Activated CD8-positive, alpha-beta memory T cell treated with anti-CD3 and anti-CD28 coated beads, Interleukin-2, amount 10 ng/mL, durations not matched to agents 7 days and 5 days (primary cell): ENCODE measurements at regions not wholly inside any gene's neighbourhood (a gene's known extent, or its start where the extent isn't known, plus 50 kb on each side); places are given as distances from the start of the nearest gene placed in this dataset.

Experiments used
- ATAC-seq: fragments of 150-1000 bp; cut with Tn5 transposase; one replicate; pipeline ENCODE4 v1.10.0; 2021; ENCODE audit warnings: moderate library complexity
- CTCF ChIA-PET: fragments of 350-600 bp; sonication (Branson Sonifier 250); formaldehyde crosslinking; loops from one replicate; lab custom pipeline; 2021; ENCODE audit warnings: antibody characterized with exemption; lab: Charles Lee
- DNase-seq: peaks from one replicate; pipeline ENCODE4 v3.0.0-alpha.2; 2020
- H3K27ac Mint-ChIP-seq: one replicate; pipeline ENCODE4 v1.8.0; 2021; ENCODE audit warnings: mild to moderate bottlenecking, mixed read lengths
- H3K27me3 Mint-ChIP-seq: one replicate; pipeline ENCODE4 v1.8.0; 2021; ENCODE audit warnings: mixed read lengths
- H3K36me3 Mint-ChIP-seq: one replicate; pipeline ENCODE4 v1.8.0; 2021; ENCODE audit warnings: mild to moderate bottlenecking, mixed read lengths
- H3K4me1 Mint-ChIP-seq: one replicate; pipeline ENCODE4 v1.8.0; 2021; ENCODE audit warnings: mixed read lengths
- H3K4me3 Mint-ChIP-seq: one replicate; pipeline ENCODE4 v1.8.0; 2021; ENCODE audit warnings: mild to moderate bottlenecking, moderate library complexity, mixed read lengths
- H3K9me3 Mint-ChIP-seq: one replicate; pipeline ENCODE4 v1.8.0; 2022; ENCODE audit warnings: low read depth, mixed read lengths

DNA sequence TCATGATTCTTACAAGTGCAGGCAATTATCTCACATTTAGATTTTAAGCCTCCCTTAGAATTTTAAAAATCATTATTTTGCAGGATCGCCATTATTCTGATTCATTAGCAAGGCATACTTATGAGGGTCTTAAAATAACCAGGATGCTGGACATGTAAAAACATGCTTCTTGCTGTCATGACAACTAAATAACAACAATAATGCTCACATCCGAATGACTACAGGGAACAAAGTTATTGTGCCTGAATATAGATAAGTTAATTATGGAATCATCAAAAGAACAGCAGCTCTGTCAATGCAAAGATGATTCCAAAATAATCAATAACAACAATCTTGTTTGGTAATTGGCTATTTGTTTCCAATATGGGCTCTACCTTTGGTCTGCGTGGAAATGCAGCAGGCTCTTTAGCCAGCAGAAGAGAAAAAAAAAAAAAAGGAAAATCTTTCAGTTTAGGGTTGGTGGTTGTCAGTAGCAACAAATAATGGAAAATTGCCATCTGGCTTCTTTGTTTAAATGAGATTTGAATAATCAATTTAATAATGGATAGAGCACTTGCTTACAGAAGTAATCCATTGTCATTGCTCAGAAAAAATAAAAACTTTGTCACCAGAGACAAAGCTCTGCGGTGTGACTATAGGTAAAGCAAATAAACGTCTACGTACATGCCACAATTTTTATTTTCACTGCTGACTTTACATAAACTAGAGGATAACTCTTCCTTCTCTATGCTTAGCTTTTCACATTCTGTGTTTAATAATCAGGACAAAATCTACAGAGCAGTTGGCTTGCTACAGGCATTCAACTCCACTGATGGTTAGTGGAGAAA, 468.9 kb upstream of the TSHZ3 start:
- Mint-ChIP-seq H3K36me3 (no peaks in the 10 kb centered on the region), H3K27me3 (no peaks in the 10 kb centered on the region), H3K9me3 (peaks cover 10% of the 10 kb centered on the region), H3K4me1 (no peaks in the 10 kb centered on the region), H3K27ac (no peak overlapping the region), H3K4me3 (no peak overlapping the region)
- CTCF ChIA-PET = no interaction called here
- DNase-seq (no peak), ATAC-seq (no peak)

DNA sequence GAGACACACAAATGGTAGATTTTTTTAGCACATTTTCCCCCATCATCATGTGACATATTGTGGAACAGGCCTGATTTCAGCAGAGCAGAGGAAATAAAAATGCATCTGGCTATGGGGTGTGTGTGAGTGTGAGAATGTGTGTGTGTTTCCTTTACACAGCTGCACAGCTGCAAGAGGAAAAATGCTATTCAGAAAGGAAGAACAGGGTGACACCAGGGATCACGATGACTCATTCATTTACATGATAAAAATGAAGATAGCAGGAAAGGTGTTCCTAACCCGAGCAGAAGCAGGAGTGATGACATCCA, 469.5 kb upstream of the TSHZ3 start:
- Mint-ChIP-seq H3K27me3 (no peaks in the 10 kb centered on the region), H3K4me3 (no peak overlapping the region), H3K9me3 (peaks cover 10% of the 10 kb centered on the region), H3K4me1 (no peaks in the 10 kb centered on the region), H3K27ac (no peak overlapping the region), H3K36me3 (no peaks in the 10 kb centered on the region)
- CTCF ChIA-PET = no interaction called here
- DNase-seq = no peak
- no peak for ATAC-seq

DNA sequence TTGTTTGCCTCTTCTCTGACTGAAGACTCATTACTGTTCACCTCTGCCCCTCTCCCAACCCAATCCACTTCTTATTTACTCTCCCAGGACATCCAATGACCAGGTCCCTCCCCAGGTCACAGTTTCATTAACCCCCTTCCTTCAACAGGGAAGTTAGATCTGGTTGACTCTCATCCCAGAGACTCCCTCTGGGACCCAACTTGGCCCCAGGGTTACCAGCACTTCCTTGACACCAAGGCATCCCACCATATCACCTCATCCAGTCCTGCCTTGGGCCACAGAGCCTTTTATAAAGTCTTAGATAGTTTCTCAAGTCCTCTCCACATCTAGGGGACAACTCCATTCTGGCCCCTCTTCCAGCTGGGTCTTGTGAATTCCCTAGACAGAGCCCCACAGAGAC, 470.6 kb upstream of the TSHZ3 start:
- H3K4me1 Mint-ChIP-seq = no peaks in the 10 kb centered on the region
- no peak overlapping the region for H3K4me3 Mint-ChIP-seq
- H3K27ac Mint-ChIP-seq = no peak overlapping the region
- DNase-seq = no peak
- H3K36me3 Mint-ChIP-seq = no peaks in the 10 kb centered on the region
- peaks cover 8% of the 10 kb centered on the region for H3K9me3 Mint-ChIP-seq
- H3K27me3 Mint-ChIP-seq = no peaks in the 10 kb centered on the region
- CTCF ChIA-PET = no interaction called here
- no peak for ATAC-seq

DNA sequence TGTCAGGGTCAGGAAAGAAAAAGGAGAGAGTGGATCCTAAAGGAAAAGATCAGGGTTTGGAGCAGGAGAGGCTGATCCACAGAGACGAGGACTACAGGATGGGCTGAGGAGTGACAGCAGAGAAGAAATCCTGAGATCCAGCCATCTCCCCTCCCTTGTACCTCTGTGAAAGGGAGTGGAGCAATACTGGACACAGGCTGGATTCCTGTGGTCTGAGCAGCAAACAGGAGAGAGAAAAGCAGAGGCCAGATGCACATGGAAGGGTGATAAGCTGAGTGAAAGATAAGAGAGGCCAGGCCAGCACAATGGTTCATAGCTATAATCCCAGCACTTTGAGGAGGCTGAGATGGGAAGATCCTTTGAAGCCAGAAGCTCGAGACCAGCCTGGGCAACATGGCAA, 472.1 kb upstream of the TSHZ3 start:
- H3K9me3 Mint-ChIP-seq = peaks cover 10% of the 10 kb centered on the region
- no peak overlapping the region for H3K27ac Mint-ChIP-seq
- no peak for DNase-seq
- no peaks in the 10 kb centered on the region for H3K4me1 Mint-ChIP-seq
- no peak overlapping the region for H3K4me3 Mint-ChIP-seq
- no peaks in the 10 kb centered on the region for H3K36me3 Mint-ChIP-seq
- H3K27me3 Mint-ChIP-seq = no peaks in the 10 kb centered on the region
- no peak for ATAC-seq
- CTCF ChIA-PET = no interaction called here

DNA sequence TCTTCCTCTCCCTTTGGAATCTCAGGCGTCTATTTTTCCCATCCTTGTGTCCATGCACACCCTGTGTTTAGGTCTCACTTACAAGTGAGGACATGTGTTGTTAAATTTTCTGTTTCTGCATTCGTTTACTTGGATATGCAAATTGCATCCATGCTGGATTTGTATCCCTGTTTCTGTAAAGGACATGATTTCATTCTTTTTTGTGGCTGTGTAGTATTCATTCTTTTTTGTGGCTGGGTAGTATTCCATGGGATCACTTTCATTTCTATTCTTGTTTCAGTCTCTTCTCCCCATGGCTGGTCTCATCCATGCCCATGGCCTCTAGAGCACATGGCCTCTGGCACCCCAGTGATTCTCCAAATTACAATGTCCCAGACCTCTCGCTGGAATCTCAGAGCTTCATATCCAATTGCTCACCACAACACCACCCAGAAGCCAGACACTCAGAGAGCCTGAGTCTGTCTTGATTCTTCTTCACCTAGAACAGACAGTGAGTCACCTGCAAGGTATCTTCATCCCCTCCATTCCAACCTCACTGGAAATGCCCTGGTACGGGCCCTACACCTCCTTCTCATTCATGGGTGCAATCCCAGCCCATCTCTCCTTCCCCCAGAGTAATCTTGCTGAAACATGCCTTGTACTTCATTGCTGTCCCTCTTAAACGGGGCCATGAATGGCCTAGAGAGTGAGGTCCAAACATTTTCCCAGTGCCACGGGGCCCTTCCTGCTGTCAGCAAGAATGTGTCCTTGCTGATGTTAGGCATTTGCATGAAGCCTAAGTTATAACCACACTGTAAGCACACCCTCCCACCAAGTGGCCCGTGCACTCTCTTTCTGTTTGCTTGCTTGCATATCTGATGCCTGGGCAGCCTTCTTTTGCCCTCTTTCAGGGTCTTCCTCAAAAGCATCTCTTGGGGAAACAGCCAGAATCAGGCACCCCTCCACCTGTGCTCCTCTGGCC, 476.2 kb upstream of the TSHZ3 start:
- no peak overlapping the region for H3K4me3 Mint-ChIP-seq
- peaks cover 3% of the 10 kb centered on the region for H3K9me3 Mint-ChIP-seq
- ATAC-seq = no peak
- CTCF ChIA-PET = no interaction called here
- H3K27ac Mint-ChIP-seq = no peak overlapping the region
- no peak for DNase-seq
- no peaks in the 10 kb centered on the region for H3K36me3 Mint-ChIP-seq
- no peaks in the 10 kb centered on the region for H3K4me1 Mint-ChIP-seq
- no peaks in the 10 kb centered on the region for H3K27me3 Mint-ChIP-seq

DNA sequence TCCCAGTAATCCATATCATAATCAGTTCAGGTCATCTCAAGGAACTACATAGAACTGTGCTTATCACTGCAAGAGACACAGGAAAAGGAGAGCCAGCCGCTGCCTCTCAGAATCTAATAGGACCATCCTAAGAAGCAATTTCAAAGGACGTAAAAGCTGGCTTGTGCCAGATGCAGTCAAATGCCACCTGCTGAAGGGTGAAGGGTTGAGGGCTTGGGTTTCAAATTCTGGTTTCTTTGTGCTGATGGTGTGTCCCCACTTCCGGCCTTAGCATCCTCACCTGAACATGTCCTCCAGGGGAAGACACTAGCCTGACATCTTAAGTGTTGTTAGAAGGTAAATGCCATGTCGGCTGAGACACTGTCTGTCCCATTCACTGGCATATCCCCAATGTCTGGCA, 477.1 kb upstream of the TSHZ3 start:
- Mint-ChIP-seq H3K27ac (no peak overlapping the region), H3K4me3 (no peak overlapping the region), H3K27me3 (no peaks in the 10 kb centered on the region), H3K4me1 (no peaks in the 10 kb centered on the region), H3K36me3 (no peaks in the 10 kb centered on the region), H3K9me3 (peaks cover 2% of the 10 kb centered on the region)
- CTCF ChIA-PET = no interaction called here
- ATAC-seq = no peak
- no peak for DNase-seq

DNA sequence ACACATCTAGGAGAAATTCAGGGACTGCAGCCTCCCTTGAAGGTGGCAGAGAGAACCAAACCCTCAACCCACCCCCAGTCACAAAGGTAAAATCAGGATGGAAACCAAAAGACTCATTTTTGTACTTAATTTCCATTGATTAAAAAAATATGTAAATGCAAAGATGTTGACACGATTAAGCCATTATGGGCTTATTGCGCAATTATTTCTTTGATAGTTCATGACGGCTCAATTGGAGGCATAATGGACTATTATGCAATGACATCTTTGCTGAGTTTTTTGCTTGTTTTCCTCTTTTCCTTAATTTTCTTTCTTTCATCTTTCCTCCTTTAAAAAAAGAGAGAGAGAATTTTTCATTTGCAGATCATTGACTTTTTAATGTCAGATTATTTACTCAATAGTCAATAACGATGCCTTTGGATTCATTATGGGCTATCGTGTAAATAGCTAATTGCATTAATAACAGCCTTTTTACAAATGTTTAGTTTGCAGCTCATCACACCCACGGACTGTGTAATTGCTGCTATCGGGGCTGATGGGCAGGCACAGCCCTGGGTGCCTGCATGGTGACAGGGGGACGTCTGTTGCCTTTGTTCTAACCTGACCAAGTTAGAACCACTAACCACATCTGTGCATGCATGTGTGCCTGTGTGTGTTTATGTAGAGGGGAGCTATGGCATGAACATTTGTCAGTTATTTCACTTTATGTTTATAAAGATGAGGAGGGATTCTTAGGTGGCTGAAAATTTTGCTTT, 482.4 kb upstream of the TSHZ3 start:
- no peak for ATAC-seq
- H3K27ac Mint-ChIP-seq = no peak overlapping the region
- H3K4me1 Mint-ChIP-seq = no peaks in the 10 kb centered on the region
- CTCF ChIA-PET = no interaction called here
- H3K9me3 Mint-ChIP-seq = peaks cover 8% of the 10 kb centered on the region
- no peak for DNase-seq
- no peaks in the 10 kb centered on the region for H3K27me3 Mint-ChIP-seq
- H3K36me3 Mint-ChIP-seq = no peaks in the 10 kb centered on the region
- no peak overlapping the region for H3K4me3 Mint-ChIP-seq

DNA sequence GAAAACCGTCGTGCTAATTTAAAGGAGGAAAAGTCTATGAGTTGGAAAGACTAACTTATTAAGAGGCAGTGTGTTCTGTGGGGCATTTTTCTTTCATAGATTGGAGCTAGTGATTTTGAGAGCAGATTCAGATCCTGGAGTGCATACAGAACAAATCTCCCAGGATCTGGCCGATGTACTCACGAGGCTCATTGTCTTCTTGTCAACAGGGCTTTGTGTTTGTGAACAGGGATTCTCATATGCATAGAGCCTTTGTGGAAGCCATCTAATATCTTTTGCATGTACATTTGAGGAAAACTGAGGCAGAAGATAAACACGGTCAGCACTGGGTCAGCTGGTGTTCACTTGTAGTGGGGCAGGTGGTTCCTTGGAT, 482.9 kb upstream of the TSHZ3 start:
- CTCF ChIA-PET = no interaction called here
- H3K4me1 Mint-ChIP-seq = no peaks in the 10 kb centered on the region
- DNase-seq (no peak), ATAC-seq (no peak)
- H3K27ac Mint-ChIP-seq = no peak overlapping the region
- H3K36me3 Mint-ChIP-seq = no peaks in the 10 kb centered on the region
- no peaks in the 10 kb centered on the region for H3K27me3 Mint-ChIP-seq
- no peak overlapping the region for H3K4me3 Mint-ChIP-seq
- peaks cover 8% of the 10 kb centered on the region for H3K9me3 Mint-ChIP-seq

DNA sequence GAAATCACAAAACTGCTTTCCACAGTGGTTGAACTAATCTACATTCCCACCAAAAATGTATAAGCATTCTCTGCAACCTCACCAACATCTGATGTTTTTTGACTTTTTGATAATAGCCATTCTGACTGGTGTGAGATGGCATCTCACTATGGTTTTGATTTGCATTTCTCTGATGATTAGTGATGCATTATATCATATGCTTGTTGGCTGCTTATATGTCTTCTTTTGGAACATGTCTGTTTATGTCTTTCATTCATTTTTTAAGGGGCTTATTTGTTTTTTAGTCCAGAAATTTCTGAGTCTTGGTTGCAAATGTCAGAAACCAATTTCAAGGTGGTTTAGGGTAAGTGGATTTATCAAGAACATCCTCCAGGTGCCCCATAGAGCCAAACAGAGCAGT, 484.8 kb upstream of the TSHZ3 start:
- Mint-ChIP-seq H3K4me3 (no peak overlapping the region), H3K27me3 (no peaks in the 10 kb centered on the region), H3K36me3 (no peaks in the 10 kb centered on the region), H3K27ac (no peak overlapping the region), H3K4me1 (no peaks in the 10 kb centered on the region), H3K9me3 (peaks cover 8% of the 10 kb centered on the region)
- CTCF ChIA-PET = no interaction called here
- DNase-seq (no peak), ATAC-seq (no peak)

DNA sequence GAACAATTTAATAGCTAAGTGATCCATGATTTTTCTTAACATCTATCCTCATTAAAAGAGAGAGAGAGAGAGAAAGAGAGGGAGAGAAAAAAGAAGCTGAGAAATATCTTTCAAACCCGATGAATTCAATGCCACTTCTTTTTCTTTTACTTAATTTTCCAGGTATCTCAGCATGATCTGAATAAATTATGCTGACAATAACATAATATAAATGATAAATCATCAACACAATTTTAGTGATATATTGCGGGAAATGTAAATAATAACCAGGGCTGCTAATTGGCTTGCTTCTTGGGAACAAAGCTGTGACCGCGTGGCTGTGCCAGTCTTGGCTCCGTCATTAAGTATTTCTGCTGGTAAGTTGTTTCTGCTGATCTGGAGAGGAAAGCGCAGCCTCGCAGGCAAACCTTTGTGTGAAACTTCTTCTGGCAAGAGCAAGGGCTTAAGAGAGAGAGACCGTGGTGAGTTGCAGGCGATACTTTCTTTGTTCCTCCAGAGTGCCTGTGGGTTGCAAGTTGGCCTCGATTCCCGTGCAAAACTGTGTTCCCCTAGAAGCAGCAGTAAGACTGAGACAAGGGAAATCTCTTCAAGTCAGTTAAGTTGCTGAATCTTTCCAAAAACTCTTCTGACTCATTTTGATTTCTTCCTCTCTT, 489.1 kb upstream of the TSHZ3 start:
- CTCF ChIA-PET = no interaction called here
- Mint-ChIP-seq H3K4me1 (no peaks in the 10 kb centered on the region), H3K27me3 (no peaks in the 10 kb centered on the region), H3K36me3 (no peaks in the 10 kb centered on the region), H3K9me3 (peaks cover 5% of the 10 kb centered on the region), H3K4me3 (no peak overlapping the region), H3K27ac (no peak overlapping the region)
- no peak for DNase-seq
- no peak for ATAC-seq

DNA sequence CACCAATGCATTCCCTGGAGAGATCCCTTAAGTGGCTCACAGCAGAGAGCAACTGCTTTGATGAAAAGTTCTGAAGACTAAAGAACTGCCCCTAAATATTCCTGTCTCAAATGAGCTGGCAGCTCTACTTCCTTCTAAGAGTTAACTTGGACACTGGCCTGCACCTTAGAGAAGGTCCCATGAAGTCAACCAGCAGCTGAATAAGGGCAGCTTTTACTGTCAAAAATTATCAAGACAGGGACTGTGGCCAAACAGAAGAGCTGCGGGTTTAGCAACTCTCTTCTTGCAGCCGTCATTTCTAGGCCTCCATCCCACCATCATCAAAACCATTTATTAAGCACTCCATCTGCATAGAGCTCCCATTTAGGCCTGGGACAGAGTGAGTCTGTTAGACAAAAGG, 491.1 kb upstream of the TSHZ3 start:
- CTCF ChIA-PET = no interaction called here
- no peak overlapping the region for H3K4me3 Mint-ChIP-seq
- no peak for DNase-seq
- no peaks in the 10 kb centered on the region for H3K27me3 Mint-ChIP-seq
- no peaks in the 10 kb centered on the region for H3K9me3 Mint-ChIP-seq
- ATAC-seq = no peak
- H3K4me1 Mint-ChIP-seq = no peaks in the 10 kb centered on the region
- H3K36me3 Mint-ChIP-seq = no peaks in the 10 kb centered on the region
- no peak overlapping the region for H3K27ac Mint-ChIP-seq

DNA sequence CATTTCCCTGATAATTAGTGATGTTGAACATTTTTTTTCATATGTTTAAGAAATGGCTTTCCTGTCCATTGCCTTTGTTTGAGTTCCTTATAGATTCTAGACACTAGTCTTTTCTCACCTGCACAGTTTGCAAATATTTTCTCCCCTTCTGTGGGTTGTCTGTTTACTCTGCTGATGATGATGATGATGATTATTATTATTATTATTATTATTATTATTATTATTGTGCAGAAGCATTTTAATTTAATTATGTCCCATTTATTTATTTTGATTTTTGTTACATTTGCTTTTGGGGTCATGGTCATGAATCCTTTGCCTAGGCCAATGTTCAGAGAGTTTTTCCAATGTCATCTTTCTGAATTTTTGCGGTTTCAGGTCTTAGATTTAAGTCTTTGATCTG, 492.5 kb upstream of the TSHZ3 start:
- ATAC-seq (no peak), DNase-seq (no peak)
- Mint-ChIP-seq H3K9me3 (no peaks in the 10 kb centered on the region), H3K4me1 (no peaks in the 10 kb centered on the region), H3K36me3 (no peaks in the 10 kb centered on the region), H3K27me3 (no peaks in the 10 kb centered on the region), H3K4me3 (no peak overlapping the region), H3K27ac (no peak overlapping the region)
- CTCF ChIA-PET = no interaction called here

DNA sequence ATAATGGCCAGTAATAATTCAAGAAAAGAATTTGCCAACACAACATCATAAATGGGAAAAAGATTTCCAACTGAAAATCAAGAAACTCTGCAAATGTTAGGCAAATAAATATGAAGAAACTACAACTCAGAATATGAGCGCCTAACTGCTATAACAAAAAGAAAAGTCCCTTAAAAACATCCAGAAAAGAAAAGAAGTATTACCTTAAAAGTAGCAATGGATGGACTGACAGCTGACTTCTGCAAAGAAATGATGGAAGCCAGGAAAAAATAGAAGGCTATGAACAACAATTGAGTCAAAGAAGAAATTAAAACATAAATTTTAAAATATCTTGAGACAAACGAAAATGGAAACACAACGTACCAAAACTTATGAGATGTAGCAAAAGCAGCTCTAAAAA, 482.3 kb upstream of the ZNF507 start:
- Mint-ChIP-seq H3K9me3 (peaks cover 4% of the 10 kb centered on the region), H3K4me1 (no peaks in the 10 kb centered on the region), H3K4me3 (no peak overlapping the region), H3K27ac (no peak overlapping the region), H3K36me3 (no peaks in the 10 kb centered on the region), H3K27me3 (no peaks in the 10 kb centered on the region)
- CTCF ChIA-PET = no interaction called here
- ATAC-seq (no peak), DNase-seq (no peak)
